K562 (cell line): ENCODE measurements at regions not wholly inside any gene's neighbourhood (a gene's known extent, or its start where the extent isn't known, plus 50 kb on each side); places are given as distances from the start of the nearest gene placed in this dataset.

Experiments
- ATAC-seq: fragments of 200-7000 bp; cut with Tn5 transposase; 3 replicates; pipeline ENCODE4 v1.9.1; 2020; ENCODE audit warnings: moderate library complexity
- BruUV-seq: library from RNA; stranded (reverse); fragments of 400-500 nt; replicated peaks from 2 replicates; lab custom pipeline; 2021; lab: Mats Ljungman, UMichigan
- CTCF ChIA-PET: fragments of 300-600 bp; formaldehyde crosslinking; extraction: SDS; loops from one replicate; lab custom pipeline; 2021; ENCODE audit warnings: low intra/inter-chr PET ratio; lab: Yijun Ruan, JAX
- POLR2A ChIA-PET: fragments of 300-600, 350-650 bp; sonication (Branson Sonifier 250); formaldehyde crosslinking; extraction: SDS; loops from one replicate; lab custom pipeline; 2021; ENCODE audit warnings: antibody characterized with exemption, inconsistent platforms; lab: Yijun Ruan, JAX
- DNase-seq, 4 experiments: peaks; one replicate each; pipeline versions ENCODE4 v3.0.0 to v3.0.0-alpha.2; 2011 to 2018; ENCODE audit warnings: low spot score in 3 of 4, mixed read lengths in 3 of 4; ENCODE audit errors: extremely low read depth in 1 of 4
- FAIRE-seq: peaks from 2 replicates; lab custom pipeline; 2011; peaks lifted over from hg19 to GRCh38; lab: Jason Lieb, UNC
- H2AFZ ChIP-seq: 2 replicates; pipeline ENCODE4 v1.6.0; 2011; ENCODE audit warnings: low read depth, low read length, control low read depth, inconsistent platforms
- H3K27ac ChIP-seq: fragments of 200-600 bp; 3 replicates; pipeline ENCODE4 v1.8.0; 2011; ENCODE audit warnings: low read depth, mild to moderate bottlenecking, control low read depth, inconsistent platforms, low read length, moderate library complexity, mixed read lengths; ENCODE audit errors: extremely low read depth
- H3K27me3 ChIP-seq, 2 experiments: fragments of 300-600 bp in 1 of 2; 2 replicates in 1 of 2; 3 replicates in 1 of 2; pipeline versions ENCODE4 v1.6.0 to v1.8.0; 2011; ENCODE audit warnings: inconsistent platforms in 2 of 2, low read length in 2 of 2, mild to moderate bottlenecking in 1 of 2, mixed read lengths in 1 of 2, moderate library complexity in 1 of 2; ENCODE audit not compliant: control insufficient read depth in 2 of 2, insufficient read depth in 2 of 2
- H3K36me3 ChIP-seq: fragments of 300-600 bp; 3 replicates; pipeline ENCODE4 v1.8.0; 2011; ENCODE audit warnings: mild to moderate bottlenecking, low read length, inconsistent platforms; ENCODE audit not compliant: control insufficient read depth, insufficient read depth
- H3K4me1 ChIP-seq, 2 experiments: fragments of 200-600 bp in 1 of 2; replicated peaks in 1 of 2; 2 replicates in 1 of 2; 3 replicates in 1 of 2; pipeline versions ENCODE4 v1.5.1 to v1.8.0; 2011; ENCODE audit warnings: inconsistent platforms in 2 of 2, low read length in 2 of 2, mild to moderate bottlenecking in 1 of 2, mixed read lengths in 1 of 2, moderate library complexity in 1 of 2; ENCODE audit not compliant: control insufficient read depth in 2 of 2, insufficient read depth in 2 of 2
- H3K4me2 ChIP-seq: 2 replicates; pipeline ENCODE4 v1.6.1; 2011; ENCODE audit warnings: low read length, control low read depth, inconsistent platforms, mixed read lengths; ENCODE audit not compliant: insufficient read depth
- H3K4me3 ChIP-seq: fragments of 200-600 bp; sonication (generic), shearing (Covaris generic); 2 replicates; pipeline ENCODE4 v1.5.1; 2016; ENCODE audit warnings: control low read depth, inconsistent platforms
- H3K79me2 ChIP-seq: fragments of 200-600 bp; 3 replicates; pipeline ENCODE4 v1.8.0; 2011; ENCODE audit warnings: low read length, inconsistent platforms; ENCODE audit not compliant: control insufficient read depth, insufficient read depth
- H3K9ac ChIP-seq, 2 experiments: 2 replicates each; pipeline versions ENCODE4 v1.6.0 to v1.6.1; 2011; ENCODE audit warnings: low read depth in 2 of 2, low read length in 2 of 2, control low read depth in 1 of 2, inconsistent platforms in 1 of 2, mild to moderate bottlenecking in 1 of 2, mixed read lengths in 1 of 2; ENCODE audit not compliant: insufficient read depth in 1 of 2
- H3K9me1 ChIP-seq: one replicate; pipeline ENCODE4 v1.6.0; 2011; ENCODE audit warnings: inconsistent platforms, mild to moderate bottlenecking, low read length, moderate library complexity; ENCODE audit not compliant: control insufficient read depth, insufficient read depth
- H3K9me3 ChIP-seq: replicated peaks from 2 replicates; pipeline ENCODE4 v1.5.1; 2011; ENCODE audit warnings: low read depth, low read length, inconsistent platforms; ENCODE audit not compliant: control insufficient read depth, insufficient read depth
- H4K20me1 ChIP-seq: replicated peaks from 2 replicates; pipeline ENCODE4 v1.6.1; 2011; ENCODE audit warnings: low read length, inconsistent platforms, mixed read lengths; ENCODE audit not compliant: control insufficient read depth, insufficient read depth
- ARID1B ChIP-seq: fragments of 450-650 bp; IDR thresholded peaks from 2 replicates; pipeline ENCODE4 v1.6.1; 2016; ENCODE audit warnings: antibody characterized with exemption, mild to moderate bottlenecking, inconsistent platforms
- CBFA2T3 ChIP-seq: fragments of 450-650 bp; IDR thresholded peaks from 2 replicates; pipeline ENCODE4 v1.6.1; 2017
- ELF4 ChIP-seq: fragments of 450-650 bp; formaldehyde crosslinking; IDR thresholded peaks from 2 replicates; pipeline ENCODE4 v1.4.0; 2022; ENCODE audit warnings: missing genetic modification characterization
- FOXA3 ChIP-seq, 2 experiments: fragments of 450-650 bp in 1 of 2; sonication (generic) in 1 of 2; formaldehyde crosslinking; IDR thresholded peaks in 1 of 2; conservative IDR thresholded peaks in 1 of 2; 2 replicates each; pipeline versions ENCODE4 v1.4.0 to v1.8.0; 2020 to 2022; ENCODE audit warnings: mild to moderate bottlenecking in 2 of 2, missing genetic modification reagents in 1 of 2
- NR2F6 ChIP-seq: fragments of 450-650 bp; formaldehyde crosslinking; IDR thresholded peaks from 2 replicates; pipeline ENCODE4 v1.4.0; 2020; ENCODE audit warnings: mild to moderate bottlenecking
- RBM14 ChIP-seq: fragments of 200-400 bp; formaldehyde crosslinking; IDR thresholded peaks from 2 replicates; pipeline ENCODE4 v1.6.1; 2018; ENCODE audit warnings: low read depth, mild to moderate bottlenecking, low read length, moderate library complexity, borderline replicate concordance; ENCODE audit not compliant: insufficient read depth
- SRSF3 ChIP-seq: fragments of 200-400 bp; formaldehyde crosslinking; IDR thresholded peaks from 2 replicates; pipeline ENCODE4 v1.6.1; 2016; ENCODE audit warnings: mild to moderate bottlenecking, low read length, moderate library complexity; ENCODE audit not compliant: insufficient read depth
- ZNF124 ChIP-seq: sonication (generic); formaldehyde crosslinking; IDR thresholded peaks from 2 replicates; pipeline ENCODE4 v1.8.1; 2022; ENCODE audit warnings: missing genetic modification reagents
- WGBS: fragments of 100-300 bp; shearing (Covaris generic); methylation state at CpG from one replicate; pipeline ENCODE4 v1.1.6; 2016; ENCODE audit warnings: low coverage, mixed read lengths; ENCODE audit not compliant: insufficient coverage; ENCODE audit errors: missing lambda C conversion rate; 5-methylcytosine and 5-hydroxymethylcytosine counted together
- in situ Hi-C: fragments of 300-500 bp; cut with MboI; formaldehyde crosslinking; loops from 4 replicates; pipeline ENCODE4 v1.15.0; 2018; ENCODE audit warnings: inconsistent platforms, mixed read lengths
- intact Hi-C: fragments of 100-400 bp; cut with micrococcal nuclease; formaldehyde crosslinking; loops from 2 replicates; pipeline ENCODE4 v1.14.2; 2022
- TF ChIP-seq, protein P1 (sequence below): IDR thresholded peaks from 3 replicates; pipeline ENCODE4 v1.6.1; 2011; ENCODE audit warnings: borderline replicate concordance, mild to moderate bottlenecking, moderate library complexity; ENCODE audit not compliant: insufficient read length; ENCODE audit errors: extremely low read depth
- TF ChIP-seq, protein P2 (sequence below): IDR thresholded peaks from 3 replicates; pipeline ENCODE4 v1.6.1; 2011; ENCODE audit warnings: borderline replicate concordance, mild to moderate bottlenecking; ENCODE audit not compliant: insufficient read length, insufficient read depth

DNA sequence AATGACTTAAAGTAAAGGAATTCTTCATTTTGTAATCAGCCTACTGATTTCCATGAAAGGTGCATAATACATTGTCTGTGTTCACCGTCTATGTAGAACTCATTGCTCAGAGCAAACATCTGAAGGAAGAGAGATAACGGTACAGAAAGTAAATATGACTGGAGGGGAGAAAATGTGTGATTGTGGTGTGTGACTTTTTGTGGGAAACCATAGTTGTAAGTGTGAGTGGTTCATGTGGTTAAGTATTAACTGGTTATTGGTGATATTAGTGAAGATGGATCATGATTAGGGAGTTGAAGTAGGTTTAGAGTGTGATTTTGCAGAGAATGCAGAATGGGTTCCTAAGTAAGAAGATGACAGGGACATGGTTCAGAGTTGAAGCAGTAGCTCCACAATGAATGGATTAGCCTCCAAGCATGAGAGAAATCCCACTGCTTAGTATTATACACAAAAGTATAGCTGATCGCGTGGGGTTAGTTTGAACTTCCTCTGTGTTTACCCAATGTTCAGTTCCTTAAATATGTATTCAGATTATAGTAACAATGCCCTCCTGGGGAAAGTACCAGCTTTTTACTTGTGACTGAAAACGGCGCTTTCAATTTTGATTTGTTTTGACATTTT is 368.9 kb downstream of the UTRN start:
- Histone ChIP-seq H3K9ac (no peak overlapping the region), H3K4me3 (no peak overlapping the region)
- TF ChIP-seq SRSF3, result no peak
- peak; percentile 23; the same call in 1 of the 2 replicates for TF ChIP-seq ARID1B
- 0 out of 2 replicates have a peak, but pooled peaks have one; percentile 25 for TF ChIP-seq CBFA2T3
- peak; percentile 7; the same call in 1 of the 2 replicates for TF ChIP-seq ELF4 (CRISPR knock-in tag)
- TF ChIP-seq FOXA3 (CRISPR knock-in tag; conservative IDR thresholded peaks at IDR 0.05 in 1 of 2, IDR thresholded peaks at IDR 0.05 in 1 of 2), result peak in 1 of 2 experiments; percentile 81; a peak in 2 of 4 replicates

DNA sequence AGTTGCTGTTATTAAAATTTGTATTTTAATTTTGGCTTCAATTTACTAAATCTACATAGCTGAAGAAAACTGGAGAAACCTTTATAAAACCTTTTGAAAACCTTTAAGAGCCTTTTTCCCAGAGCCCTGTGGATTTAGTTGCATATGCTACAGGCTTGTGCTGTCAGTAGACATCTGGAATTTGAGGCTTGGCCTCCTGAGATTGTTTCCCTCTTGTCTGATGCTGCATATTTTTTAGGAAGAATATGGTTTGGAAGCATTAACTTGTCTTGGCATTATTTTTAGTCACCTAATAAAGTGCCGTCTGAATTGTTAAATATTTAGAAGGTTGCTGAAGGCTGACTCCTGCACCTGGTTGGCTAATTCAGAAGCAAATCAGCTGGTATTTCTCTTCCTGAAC is 369.4 kb downstream of the UTRN start:
- no TSS peak for BruUV-seq
- ChIA-PET POLR2A (no interaction called here), CTCF (no interaction called here)
- H4K20me1 ChIP-seq, result no peaks in the 10 kb centered on the region
- H3K9me3 ChIP-seq, result no peaks in the 10 kb centered on the region
- DNase-seq (no peak), FAIRE-seq (no peak), ATAC-seq (no peak)
- no peak overlapping the region for H3K4me3 ChIP-seq
- 50% methylated on average over 1 of the region's 1 CpG for WGBS
- H3K9me1 ChIP-seq, result no peaks in the 10 kb centered on the region
- H2AFZ ChIP-seq, result no peak overlapping the region
- no peak overlapping the region for H3K4me2 ChIP-seq
- H3K9ac ChIP-seq, result no peak overlapping the region
- H3K36me3 ChIP-seq, result no peaks in the 10 kb centered on the region
- no peaks in the 10 kb centered on the region for H3K79me2 ChIP-seq
- intact Hi-C loops, result no loop called here
- in situ Hi-C loops, result no loop called here
- H3K4me1 ChIP-seq, result no peaks in the 10 kb centered on the region; a peak in 1 of 5 replicates
- no peaks in the 10 kb centered on the region for H3K27me3 ChIP-seq
- H3K27ac ChIP-seq, result no peak overlapping the region
- TF ChIP-seq, protein P1, sequence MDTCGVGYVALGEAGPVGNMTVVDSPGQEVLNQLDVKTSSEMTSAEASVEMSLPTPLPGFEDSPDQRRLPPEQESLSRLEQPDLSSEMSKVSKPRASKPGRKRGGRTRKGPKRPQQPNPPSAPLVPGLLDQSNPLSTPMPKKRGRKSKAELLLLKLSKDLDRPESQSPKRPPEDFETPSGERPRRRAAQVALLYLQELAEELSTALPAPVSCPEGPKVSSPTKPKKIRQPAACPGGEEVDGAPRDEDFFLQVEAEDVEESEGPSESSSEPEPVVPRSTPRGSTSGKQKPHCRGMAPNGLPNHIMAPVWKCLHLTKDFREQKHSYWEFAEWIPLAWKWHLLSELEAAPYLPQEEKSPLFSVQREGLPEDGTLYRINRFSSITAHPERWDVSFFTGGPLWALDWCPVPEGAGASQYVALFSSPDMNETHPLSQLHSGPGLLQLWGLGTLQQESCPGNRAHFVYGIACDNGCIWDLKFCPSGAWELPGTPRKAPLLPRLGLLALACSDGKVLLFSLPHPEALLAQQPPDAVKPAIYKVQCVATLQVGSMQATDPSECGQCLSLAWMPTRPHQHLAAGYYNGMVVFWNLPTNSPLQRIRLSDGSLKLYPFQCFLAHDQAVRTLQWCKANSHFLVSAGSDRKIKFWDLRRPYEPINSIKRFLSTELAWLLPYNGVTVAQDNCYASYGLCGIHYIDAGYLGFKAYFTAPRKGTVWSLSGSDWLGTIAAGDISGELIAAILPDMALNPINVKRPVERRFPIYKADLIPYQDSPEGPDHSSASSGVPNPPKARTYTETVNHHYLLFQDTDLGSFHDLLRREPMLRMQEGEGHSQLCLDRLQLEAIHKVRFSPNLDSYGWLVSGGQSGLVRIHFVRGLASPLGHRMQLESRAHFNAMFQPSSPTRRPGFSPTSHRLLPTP, result no peak
- TF ChIP-seq NR2F6 (CRISPR knock-in tag), result no peak
- TF ChIP-seq ZNF124 (CRISPR knock-in tag), result no peak
- TF ChIP-seq, protein P2, sequence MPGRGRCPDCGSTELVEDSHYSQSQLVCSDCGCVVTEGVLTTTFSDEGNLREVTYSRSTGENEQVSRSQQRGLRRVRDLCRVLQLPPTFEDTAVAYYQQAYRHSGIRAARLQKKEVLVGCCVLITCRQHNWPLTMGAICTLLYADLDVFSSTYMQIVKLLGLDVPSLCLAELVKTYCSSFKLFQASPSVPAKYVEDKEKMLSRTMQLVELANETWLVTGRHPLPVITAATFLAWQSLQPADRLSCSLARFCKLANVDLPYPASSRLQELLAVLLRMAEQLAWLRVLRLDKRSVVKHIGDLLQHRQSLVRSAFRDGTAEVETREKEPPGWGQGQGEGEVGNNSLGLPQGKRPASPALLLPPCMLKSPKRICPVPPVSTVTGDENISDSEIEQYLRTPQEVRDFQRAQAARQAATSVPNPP, result no peak
- TF ChIP-seq RBM14, result no peak

More for the DNA sequence above, 368.9 kb downstream of the UTRN start:
- in situ Hi-C loops (no loop called here), intact Hi-C loops (no loop called here)
- H4K20me1 ChIP-seq, result no peaks in the 10 kb centered on the region
- H3K4me2 ChIP-seq, result no peak overlapping the region
- no peaks in the 10 kb centered on the region for H3K9me1 ChIP-seq
- no peak for DNase-seq
- ATAC-seq, result no peak
- no peaks in the 10 kb centered on the region for H3K79me2 ChIP-seq
- no peak overlapping the region for H3K27ac ChIP-seq
- H3K4me1 ChIP-seq, result no peaks in the 10 kb centered on the region
- POLR2A ChIA-PET, result no interaction called here
- FAIRE-seq, result no peak
- H2AFZ ChIP-seq, result no peak overlapping the region
- WGBS, result 27% methylated on average over 6 of the region's 6 CpGs
- H3K9me3 ChIP-seq, result no peaks in the 10 kb centered on the region
- no TSS peak for BruUV-seq
- CTCF ChIA-PET, result no interaction called here
- H3K36me3 ChIP-seq, result no peaks in the 10 kb centered on the region
- no peaks in the 10 kb centered on the region for H3K27me3 ChIP-seq
